Bronchial epithelial cell (primary cell): ENCODE measurements at regions not wholly inside any gene's neighbourhood (a gene's known extent, or its start where the extent isn't known, plus 50 kb on each side); places are given as distances from the start of the nearest gene placed in this dataset.

Source experiments
- DNase-seq: peaks from one replicate; pipeline ENCODE4 v3.0.0-alpha.2; 2010; ENCODE audit warnings: low read depth
- FAIRE-seq: peaks from 2 replicates; lab custom pipeline; 2011; peaks lifted over from hg19 to GRCh38; lab: Jason Lieb, UNC
- H3K27me3 ChIP-seq: 2 replicates; pipeline ENCODE4 v1.5.1; 2011; ENCODE audit warnings: low read length; ENCODE audit not compliant: control insufficient read depth, insufficient read depth
- H3K36me3 ChIP-seq: 2 replicates; pipeline ENCODE4 v1.5.1; 2011; ENCODE audit warnings: low read length; ENCODE audit not compliant: control insufficient read depth, insufficient read depth
- H3K4me3 ChIP-seq: 2 replicates; pipeline ENCODE4 v1.5.1; 2011; ENCODE audit warnings: mild to moderate bottlenecking, low read depth, low read length, control low read depth
- CTCF ChIP-seq: IDR thresholded peaks from 2 replicates; pipeline ENCODE4 v1.5.1; 2011; ENCODE audit warnings: mild to moderate bottlenecking, moderate library complexity, low read length, control low read depth, inconsistent platforms; ENCODE audit not compliant: insufficient read depth, severe bottlenecking

GRCh38 chr9:95777136-95777535 is 98.4 kb upstream of the ERCC6L2 start:
- no peak for TF ChIP-seq CTCF
- Histone ChIP-seq H3K36me3 (no peaks in the 10 kb centered on the region), H3K27me3 (no peaks in the 10 kb centered on the region), H3K4me3 (no peak overlapping the region)
- DNase-seq (no peak), FAIRE-seq (no peak)

GRCh38 chr9:95776176-95776575 is 99.3 kb upstream of the ERCC6L2 start:
- DNase-seq (no peak), FAIRE-seq (no peak)
- no peak for TF ChIP-seq CTCF
- H3K36me3 ChIP-seq: no peaks in the 10 kb centered on the region
- no peak overlapping the region for H3K4me3 ChIP-seq
- no peaks in the 10 kb centered on the region for H3K27me3 ChIP-seq

- TF ChIP-seq CTCF: no peak
- FAIRE-seq: no peak
- Histone ChIP-seq H3K36me3 (no peaks in the 10 kb centered on the region), H3K27me3 (no peaks in the 10 kb centered on the region), H3K4me3 (no peak overlapping the region)
- DNase-seq: no peak
Observed at GRCh38 chr9:95775191-95775590, 100.3 kb upstream of the ERCC6L2 start.

GRCh38 chr9:95773053-95773418 is 102.5 kb upstream of the ERCC6L2 start:
- FAIRE-seq (no peak), DNase-seq (no peak)
- Histone ChIP-seq H3K4me3 (no peak overlapping the region), H3K27me3 (no peaks in the 10 kb centered on the region), H3K36me3 (no peaks in the 10 kb centered on the region)
- no peak for TF ChIP-seq CTCF

GRCh38 chr9:95772320-95773052 is 103.0 kb upstream of the ERCC6L2 start:
- Histone ChIP-seq H3K4me3 (no peak overlapping the region), H3K36me3 (no peaks in the 10 kb centered on the region), H3K27me3 (no peaks in the 10 kb centered on the region)
- DNase-seq: no peak
- no peak for TF ChIP-seq CTCF
- no peak for FAIRE-seq
